Right atrium auricular region (tissue), 2 donors: ENCODE measurements at regions not wholly inside any gene's neighbourhood (a gene's known extent, or its start where the extent isn't known, plus 50 kb on each side); places are given as distances from the start of the nearest gene placed in this dataset.
"Not testable (repeated sequence)": the region's sequence is repeated elsewhere in the genome, so short reads cannot be mapped to it uniquely, and the experiment has no call there.

Experiments
- DNase-seq: peaks from one replicate; pipeline ENCODE4 v3.0.0-alpha.2; 2019; ENCODE audit warnings: low spot score
- H3K27ac ChIP-seq, 2 donors: fragments of 200-600 bp; sonication (generic); 1 replicate in 1 of 2; 2 replicates in 1 of 2; pipeline ENCODE4 v1.5.1; 2016 to 2019
- H3K27me3 ChIP-seq, 2 donors: fragments of 200-600 bp; sonication (generic); one replicate each; pipeline versions ENCODE4 v1.5.1 to v1.6.0; 2017 to 2019
- H3K36me3 ChIP-seq: fragments of 200-600 bp; sonication (generic); one replicate; pipeline ENCODE4 v1.5.1; 2016
- H3K4me1 ChIP-seq, 2 donors: fragments of 200-600 bp; sonication (generic); one replicate each; pipeline versions ENCODE4 v1.5.1 to v1.6.0; 2017 to 2019
- H3K4me3 ChIP-seq, 2 donors: fragments of 200-600 bp; sonication (generic); 1 replicate in 1 of 2; 2 replicates in 1 of 2; pipeline ENCODE4 v1.5.1; 2017 to 2019; ENCODE audit warnings: mild to moderate bottlenecking in 1 of 2, moderate library complexity in 1 of 2
- H3K9me3 ChIP-seq, 2 donors: fragments of 200-600 bp; sonication (generic); one replicate each; pipeline ENCODE4 v1.5.1; 2019
- TF ChIP-seq, protein P1 (sequence below), 2 donors: fragments of 200-600 bp; sonication (generic); IDR thresholded peaks; one replicate each; pipeline ENCODE4 v1.5.1; 2019; ENCODE audit warnings: antibody characterized with exemption in 2 of 2

- no peak overlapping the region for H3K27ac ChIP-seq
- DNase-seq: no peak
- H3K4me3 ChIP-seq: no peak overlapping the region
- peaks cover 0 to 12% of the 10 kb centered on the region in 2 donors for H3K9me3 ChIP-seq
- H3K36me3 ChIP-seq: no peaks in the 10 kb centered on the region
- no peaks in the 10 kb centered on the region for H3K27me3 ChIP-seq
- TF ChIP-seq, protein P1, sequence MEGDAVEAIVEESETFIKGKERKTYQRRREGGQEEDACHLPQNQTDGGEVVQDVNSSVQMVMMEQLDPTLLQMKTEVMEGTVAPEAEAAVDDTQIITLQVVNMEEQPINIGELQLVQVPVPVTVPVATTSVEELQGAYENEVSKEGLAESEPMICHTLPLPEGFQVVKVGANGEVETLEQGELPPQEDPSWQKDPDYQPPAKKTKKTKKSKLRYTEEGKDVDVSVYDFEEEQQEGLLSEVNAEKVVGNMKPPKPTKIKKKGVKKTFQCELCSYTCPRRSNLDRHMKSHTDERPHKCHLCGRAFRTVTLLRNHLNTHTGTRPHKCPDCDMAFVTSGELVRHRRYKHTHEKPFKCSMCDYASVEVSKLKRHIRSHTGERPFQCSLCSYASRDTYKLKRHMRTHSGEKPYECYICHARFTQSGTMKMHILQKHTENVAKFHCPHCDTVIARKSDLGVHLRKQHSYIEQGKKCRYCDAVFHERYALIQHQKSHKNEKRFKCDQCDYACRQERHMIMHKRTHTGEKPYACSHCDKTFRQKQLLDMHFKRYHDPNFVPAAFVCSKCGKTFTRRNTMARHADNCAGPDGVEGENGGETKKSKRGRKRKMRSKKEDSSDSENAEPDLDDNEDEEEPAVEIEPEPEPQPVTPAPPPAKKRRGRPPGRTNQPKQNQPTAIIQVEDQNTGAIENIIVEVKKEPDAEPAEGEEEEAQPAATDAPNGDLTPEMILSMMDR (IDR thresholded peaks at IDR 0.05): no peak
- H3K4me1 ChIP-seq: no peaks in the 10 kb centered on the region
Measured at GRCh38 chr14:104406831-104407230, 172.7 kb upstream of the C14orf180 start.

DNA sequence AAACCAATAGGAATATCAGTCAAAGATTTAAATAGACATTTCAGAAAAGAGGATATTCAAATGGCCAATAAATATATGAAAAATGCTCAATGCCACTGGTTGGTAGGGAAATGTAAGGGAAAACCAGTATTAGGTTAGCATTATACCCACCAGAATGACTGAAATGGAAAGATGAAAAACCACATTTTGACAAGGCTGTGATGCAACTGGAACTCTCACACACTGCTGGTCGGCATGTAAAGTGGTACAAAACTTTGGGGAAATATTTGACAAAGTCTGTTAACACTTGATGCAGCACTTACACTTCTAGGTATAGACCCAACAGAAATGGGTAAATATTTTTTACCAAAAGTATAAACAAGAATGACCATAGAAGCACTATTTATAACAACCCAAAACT, 163.2 kb upstream of the C14orf180 start:
- Histone ChIP-seq H3K36me3 (no peaks in the 10 kb centered on the region), H3K9me3 (no peaks in the 10 kb centered on the region), H3K4me3 (no peak overlapping the region), H3K27ac (no peak overlapping the region), H3K27me3 (no peaks in the 10 kb centered on the region), H3K4me1 (no peaks in the 10 kb centered on the region)
- TF ChIP-seq, protein P1 (IDR thresholded peaks at IDR 0.05): no peak
- DNase-seq: no peak

DNA sequence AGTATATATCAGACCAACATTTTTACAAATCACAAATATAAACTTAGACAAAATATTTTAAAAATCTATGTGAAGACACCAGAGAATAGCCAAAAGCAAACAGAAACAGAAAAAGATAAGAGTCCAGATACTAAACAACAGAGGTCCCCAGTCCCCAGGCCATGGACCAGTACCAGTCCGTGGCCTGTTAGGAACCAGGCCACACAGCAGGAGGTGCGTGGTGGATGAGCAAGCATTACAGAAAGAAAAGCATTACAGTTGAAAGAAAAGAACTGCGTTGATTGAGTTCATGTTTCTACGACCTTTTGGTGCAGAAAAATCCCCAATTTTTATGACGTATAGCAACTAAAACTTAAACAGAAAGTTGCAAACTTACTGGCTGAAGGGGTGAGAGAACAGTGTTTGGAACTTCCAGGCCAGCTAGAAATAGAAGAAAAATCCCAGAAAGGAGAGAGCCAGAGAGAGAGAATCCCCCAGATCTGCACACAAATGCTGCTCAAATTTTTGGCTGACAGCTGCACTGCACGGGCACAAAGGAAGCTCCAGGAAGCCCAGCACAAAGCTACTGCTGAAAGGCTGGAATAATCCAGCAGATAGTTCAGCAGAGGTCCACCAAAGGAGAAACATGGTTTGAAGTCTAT, 159.6 kb upstream of the C14orf180 start:
- H3K27me3 ChIP-seq: no peaks in the 10 kb centered on the region
- H3K9me3 ChIP-seq: no peaks in the 10 kb centered on the region
- no peak overlapping the region for H3K4me3 ChIP-seq
- H3K36me3 ChIP-seq: no peaks in the 10 kb centered on the region
- peaks cover 0 to 9% of the 10 kb centered on the region in 2 donors for H3K4me1 ChIP-seq
- DNase-seq: no peak
- H3K27ac ChIP-seq: no peak overlapping the region
- TF ChIP-seq, protein P1 (IDR thresholded peaks at IDR 0.05): no peak

GRCh38 chr14:104420523-104420922, 159.0 kb upstream of the C14orf180 start:
- not testable (repeated sequence) for H3K4me3 ChIP-seq, H3K27ac ChIP-seq, DNase-seq, H3K4me1 ChIP-seq, H3K36me3 ChIP-seq, H3K27me3 ChIP-seq, H3K9me3 ChIP-seq

DNA sequence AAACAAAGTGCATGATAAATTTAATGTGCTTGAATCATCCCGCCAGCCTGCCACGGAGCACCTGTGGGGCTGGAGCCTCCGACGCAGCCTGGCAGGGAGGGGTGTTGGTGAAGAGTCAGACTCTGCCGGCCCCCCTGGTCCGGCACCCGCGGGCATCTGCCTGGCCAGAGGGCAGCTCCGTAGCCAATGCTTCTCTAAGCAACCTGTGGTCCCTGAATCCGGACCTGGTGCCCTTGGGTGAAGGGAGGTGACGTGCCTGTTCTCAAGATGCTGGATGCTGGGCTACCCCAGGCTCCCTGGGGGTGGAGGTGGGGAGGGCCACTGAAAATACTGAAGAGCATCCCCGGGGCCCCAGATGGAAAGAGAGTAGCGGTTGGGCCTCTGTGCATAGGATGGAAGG, 158.6 kb upstream of the C14orf180 start:
- no peaks in the 10 kb centered on the region for H3K27me3 ChIP-seq

GRCh38 chr14:104421401-104421821, 158.2 kb upstream of the C14orf180 start:
- no peaks in the 10 kb centered on the region for H3K36me3 ChIP-seq
- no peaks in the 10 kb centered on the region for H3K27me3 ChIP-seq
- peaks cover 0 to 9% of the 10 kb centered on the region in 2 donors for H3K4me1 ChIP-seq
- no peak overlapping the region for H3K4me3 ChIP-seq
- peak; percentile 49 for DNase-seq
- H3K27ac ChIP-seq: no peak overlapping the region
- TF ChIP-seq, protein P1 (IDR thresholded peaks at IDR 0.05): no peak
- no peaks in the 10 kb centered on the region for H3K9me3 ChIP-seq

More for the DNA sequence above, 158.6 kb upstream of the C14orf180 start:
- Histone ChIP-seq H3K27ac (no peak overlapping the region), H3K9me3 (no peaks in the 10 kb centered on the region), H3K4me1 (peaks cover 0 to 9% of the 10 kb centered on the region in 2 donors), H3K4me3 (no peak overlapping the region), H3K36me3 (no peaks in the 10 kb centered on the region)
- DNase-seq: peak; percentile 42
- TF ChIP-seq, protein P1 (IDR thresholded peaks at IDR 0.05): no peak
